DMS79 treated with DMSO at 0.1 percent for 48 hours (cell line): ENCODE measurements at regions not wholly inside any gene's neighbourhood (a gene's known extent, or its start where the extent isn't known, plus 50 kb on each side); places are given as distances from the start of the nearest gene placed in this dataset.

ENCODE experiments used
- DNase-seq: peaks from one replicate; lab custom pipeline; 2025; lab: John Stamatoyannopoulos, UW

GRCh38 chr6:12423832-12424231, 133.7 kb downstream of the EDN1 start:
- no peak for DNase-seq

GRCh38 chr6:12426121-12426520, 136.0 kb downstream of the EDN1 start:
- no peak for DNase-seq

GRCh38 chr6:12431023-12431422, 140.9 kb downstream of the EDN1 start:
- no peak for DNase-seq

GRCh38 chr6:12436224-12436623, 146.1 kb downstream of the EDN1 start:
- no peak for DNase-seq

DNA sequence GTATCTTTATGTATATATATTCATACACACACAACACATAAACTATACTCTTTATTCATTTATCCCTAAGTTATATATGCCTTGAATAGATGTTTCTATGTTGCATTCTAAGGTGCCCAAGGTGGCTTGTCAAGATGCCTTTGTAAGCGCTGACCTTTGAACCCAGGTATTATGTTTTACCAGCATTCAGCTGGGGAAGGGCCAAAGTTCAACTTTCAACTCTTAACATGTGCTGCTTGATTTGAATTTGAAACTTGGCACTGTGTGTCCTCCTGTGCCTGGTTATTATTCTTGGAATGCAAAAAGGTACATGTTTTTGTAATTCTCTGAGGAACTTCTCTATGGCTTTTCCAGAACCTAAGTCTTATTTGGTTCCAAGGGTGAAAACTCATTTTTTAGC, 146.5 kb downstream of the EDN1 start:
- no peak for DNase-seq

GRCh38 chr6:12439296-12439695, 149.1 kb downstream of the EDN1 start:
- no peak for DNase-seq

DNA sequence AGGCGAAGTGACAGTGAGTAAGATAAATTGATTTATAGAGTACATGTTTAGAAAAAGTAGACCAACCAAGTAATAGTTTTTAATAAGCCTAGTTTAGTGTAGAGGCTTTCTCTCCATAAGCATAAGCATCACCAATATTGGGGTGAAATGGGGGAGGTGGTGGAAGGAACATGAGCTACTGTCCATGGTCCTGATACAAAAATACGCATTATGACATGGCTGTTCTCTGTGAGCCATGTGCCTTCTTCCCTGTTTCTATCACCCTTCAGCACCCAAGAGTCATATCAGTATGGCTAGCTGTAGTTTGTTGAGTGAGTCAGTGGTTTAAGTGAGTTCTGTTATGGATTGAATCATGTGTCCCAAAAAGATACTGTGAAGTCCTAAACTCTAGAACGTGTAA, 150.8 kb downstream of the EDN1 start:
- DNase-seq: no peak

GRCh38 chr6:12442455-12442854, 152.3 kb downstream of the EDN1 start:
- no peak for DNase-seq

DNA sequence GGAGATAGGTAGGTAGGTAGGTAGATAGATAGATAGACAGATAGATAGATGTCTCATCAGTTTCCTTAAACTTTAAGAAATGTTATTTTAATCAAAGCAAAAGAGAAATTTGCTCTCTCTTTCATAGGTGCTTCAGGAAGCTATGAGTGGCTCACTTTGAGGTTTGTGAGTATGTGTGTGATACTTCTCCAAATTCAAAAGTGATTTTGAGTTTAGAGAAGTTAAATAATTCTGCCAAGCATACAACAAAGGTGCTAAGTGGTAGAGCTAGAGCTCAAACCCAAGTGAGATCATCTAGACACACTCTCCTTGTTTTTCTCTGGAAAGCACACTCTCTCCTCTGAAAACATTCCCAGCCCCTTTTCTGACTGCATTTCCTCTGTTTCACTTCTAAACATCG, 156.2 kb downstream of the EDN1 start:
- no peak for DNase-seq

- no peak for DNase-seq
Observed at GRCh38 chr6:12449447-12449846, 159.3 kb downstream of the EDN1 start.

- no peak for DNase-seq
Observed at GRCh38 chr6:12450467-12450866, 160.3 kb downstream of the EDN1 start.

DNA sequence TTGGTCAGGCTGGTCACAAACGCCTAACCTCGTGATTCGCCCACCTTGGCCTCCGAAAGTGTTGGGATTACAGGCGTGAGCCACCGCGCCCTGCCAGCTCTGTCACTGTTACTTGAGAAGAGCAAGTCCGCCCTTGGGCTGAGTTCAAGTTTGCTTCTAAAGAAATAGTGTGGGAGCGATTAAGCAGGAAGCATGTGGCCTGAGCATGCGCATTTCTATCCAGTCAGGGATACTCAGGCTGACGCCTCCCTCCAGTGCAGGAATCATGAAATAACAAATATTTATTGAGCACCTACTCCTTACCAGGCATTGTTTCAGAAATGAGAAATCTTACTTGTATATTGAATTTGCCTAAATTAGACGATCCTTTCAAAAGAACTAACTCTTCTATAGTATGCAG, 166.2 kb downstream of the EDN1 start:
- DNase-seq: no peak

- no peak for DNase-seq
Observed at GRCh38 chr6:12457094-12457493, 166.9 kb downstream of the EDN1 start.

- DNase-seq: no peak
Observed at GRCh38 chr6:12458558-12458957, 168.4 kb downstream of the EDN1 start.

DNA sequence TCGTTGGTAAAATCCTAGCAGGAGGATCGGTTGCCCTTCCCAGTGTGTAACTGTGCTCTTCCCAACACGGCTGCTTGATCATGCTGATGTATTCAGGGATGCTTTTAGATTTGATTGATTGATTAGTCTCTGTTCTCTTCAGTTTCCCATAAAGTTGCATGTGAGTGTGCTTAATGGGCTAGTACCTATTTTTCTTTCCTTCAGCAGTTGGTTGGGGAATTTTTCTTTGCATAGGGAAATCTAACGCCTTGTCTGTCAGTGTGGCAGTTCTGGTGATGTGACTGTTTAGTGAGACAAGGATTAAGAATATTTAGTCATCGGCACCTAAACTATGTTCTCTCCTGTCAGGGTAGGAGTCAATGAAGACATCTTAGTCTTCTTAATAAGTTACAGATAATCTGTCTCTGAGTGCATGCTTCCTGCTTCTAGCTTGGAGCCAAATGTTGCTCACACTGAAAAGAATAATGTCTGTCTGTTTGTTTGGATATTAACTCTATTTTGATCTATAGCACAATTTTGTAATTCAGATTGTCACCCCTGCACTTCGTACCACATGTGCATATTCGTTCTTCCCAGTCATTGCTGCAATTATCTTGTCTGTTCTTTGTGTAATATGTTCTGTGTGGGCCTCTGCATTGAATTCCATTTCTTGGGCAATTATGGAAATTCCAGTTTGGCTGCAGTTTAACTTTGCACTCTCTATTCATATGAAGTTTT, 169.9 kb downstream of the EDN1 start:
- DNase-seq: no peak

DNA sequence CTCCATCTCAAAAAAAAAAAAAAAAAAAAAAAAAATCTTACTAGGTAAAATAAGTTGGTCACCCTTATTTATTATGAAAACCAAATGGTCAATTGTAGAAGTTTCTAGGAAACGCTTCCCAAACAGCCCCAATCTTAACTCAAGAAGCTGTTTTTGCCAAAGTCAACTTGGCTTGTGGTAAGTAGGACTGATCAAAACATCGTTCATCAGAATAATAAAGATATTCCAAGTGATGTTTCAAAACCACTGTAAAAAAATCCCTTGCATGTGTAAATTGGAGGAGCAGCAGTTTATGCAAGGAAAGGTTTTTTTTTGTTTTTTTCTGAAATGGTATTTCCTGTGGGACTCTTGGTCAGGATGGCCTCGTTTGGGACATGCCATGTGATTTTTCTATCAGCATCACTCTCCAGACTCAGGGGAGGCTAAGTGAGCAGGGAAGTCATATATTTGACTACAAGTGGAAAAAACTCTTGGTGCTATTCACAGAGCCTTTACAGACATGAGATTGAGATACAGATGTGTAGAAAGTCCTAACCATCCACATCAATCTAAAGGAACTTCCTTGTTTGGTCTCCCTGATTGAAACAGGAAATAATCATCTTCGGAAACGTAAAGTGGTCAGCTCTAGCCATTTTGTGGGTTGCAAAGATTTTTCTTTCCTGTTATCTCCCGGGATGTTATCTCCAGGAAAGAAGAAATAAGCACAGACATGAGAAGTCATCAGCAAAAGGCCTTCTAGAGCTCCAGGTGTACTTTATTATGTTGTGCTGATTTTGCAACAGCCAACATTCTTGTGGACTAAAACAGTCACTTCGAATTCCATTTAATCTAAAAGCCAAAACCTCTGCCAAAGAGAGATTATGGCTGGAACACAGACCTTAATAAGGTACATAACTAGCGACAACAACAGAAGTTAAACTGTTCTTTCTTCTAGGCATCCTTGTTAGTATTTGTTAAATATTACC, 177.8 kb downstream of the EDN1 start:
- DNase-seq: no peak

GRCh38 chr6:12472601-12473038, 182.5 kb downstream of the EDN1 start:
- peak; percentile 22 for DNase-seq

DNA sequence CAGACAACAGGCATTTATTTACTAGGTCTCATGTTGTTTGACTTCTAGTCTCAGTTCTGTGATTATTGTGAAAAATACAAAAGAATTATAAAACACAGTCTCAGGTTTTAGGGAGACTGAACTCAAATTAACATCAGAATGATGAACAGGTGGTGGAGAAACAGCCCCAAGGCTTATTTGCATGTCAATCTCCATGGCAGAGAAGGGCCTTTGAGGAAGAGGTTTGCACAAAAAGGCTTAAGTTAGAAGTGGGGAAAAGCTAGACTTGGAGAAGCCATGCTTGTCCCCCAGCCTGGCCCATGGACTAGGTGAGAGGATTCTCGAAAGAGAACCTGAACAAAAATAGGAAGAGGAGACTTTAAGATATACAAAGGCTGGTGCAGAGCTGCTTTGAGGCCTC, 183.3 kb downstream of the EDN1 start:
- no peak for DNase-seq

DNA sequence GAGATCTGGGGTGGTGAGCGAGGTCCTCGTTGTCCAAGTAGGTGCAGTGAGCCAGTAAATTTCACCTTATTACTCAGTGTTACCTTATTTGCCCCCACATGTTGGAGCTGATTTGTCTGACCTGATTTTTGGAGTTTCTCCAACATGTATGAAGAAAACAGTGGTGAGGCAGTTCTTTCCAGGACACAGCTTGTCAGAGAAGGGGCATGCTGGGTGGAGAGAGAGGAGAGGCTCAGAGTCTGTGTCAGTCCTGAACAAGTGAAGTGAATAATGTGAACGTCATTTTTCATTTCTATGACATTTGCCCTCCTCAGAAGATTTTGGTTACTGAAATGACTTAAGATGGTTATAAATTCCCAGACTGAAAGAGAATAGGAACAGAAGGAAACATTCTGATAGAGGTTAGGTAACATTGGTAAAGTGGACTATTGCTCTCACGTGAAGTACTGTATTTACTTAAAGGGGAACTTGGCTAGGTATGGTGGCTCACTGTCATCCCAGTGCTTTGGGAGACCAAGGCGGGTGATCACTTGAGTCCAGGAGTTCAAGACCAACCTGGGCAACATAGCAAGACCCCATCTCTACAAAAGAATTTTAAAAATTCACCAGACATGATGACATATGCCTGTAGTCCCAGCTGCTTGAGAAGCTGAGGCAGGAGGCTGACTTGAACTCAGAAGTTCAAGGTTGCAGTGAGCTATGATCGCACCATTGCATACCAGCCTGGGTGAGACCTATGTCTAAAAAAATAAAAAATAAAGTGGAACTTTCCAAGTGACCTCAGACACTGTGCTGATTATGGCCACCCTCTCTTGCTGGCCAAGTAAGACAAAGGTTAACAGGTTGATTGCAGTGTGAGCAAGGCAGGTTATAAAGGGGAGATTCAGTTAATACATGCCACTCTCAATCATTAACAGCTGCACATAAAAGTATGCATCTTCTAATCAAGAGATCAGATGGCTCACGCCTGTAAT, 184.3 kb downstream of the EDN1 start:
- DNase-seq: no peak

- no peak for DNase-seq
Observed at GRCh38 chr6:12476484-12476883, 186.3 kb downstream of the EDN1 start.

GRCh38 chr6:12477616-12478015, 187.5 kb downstream of the EDN1 start:
- no peak for DNase-seq

DNA sequence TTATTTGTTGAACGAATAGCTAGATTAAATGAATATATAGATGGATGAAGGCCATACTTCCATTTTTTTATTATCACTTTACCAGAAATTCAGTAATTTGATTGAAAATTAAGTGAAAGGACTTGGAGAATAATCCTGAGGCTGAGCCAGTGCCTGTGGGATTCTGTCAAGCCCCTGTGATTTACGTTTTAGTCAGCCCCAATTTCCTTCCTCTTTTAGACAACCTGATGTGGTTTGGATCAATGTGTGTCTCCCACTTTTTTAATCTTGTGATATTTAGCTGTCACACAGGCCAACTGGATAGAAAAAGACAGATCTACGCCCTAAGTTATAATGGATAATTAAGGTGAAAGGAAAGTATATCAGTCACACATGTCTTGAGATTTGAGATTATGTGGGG, 188.8 kb downstream of the EDN1 start:
- DNase-seq: no peak
